Activated T-cell treated with anti-CD3 and anti-CD28 coated beads, Interleukin-2, amount 50 U/mL, for 72 hours (primary cell): ENCODE measurements at regions not wholly inside any gene's neighbourhood (a gene's known extent, or its start where the extent isn't known, plus 50 kb on each side); places are given as distances from the start of the nearest gene placed in this dataset.

Source experiments
- ATAC-seq, 2 donors: fragments of 150-1000 bp; cut with Tn5 transposase; replicated peaks in 1 of 2; 2 replicates each; pipeline ENCODE4 v1.10.0; 2021; ENCODE audit warnings: moderate library complexity in 2 of 2, mild to moderate bottlenecking in 1 of 2
- DNase-seq, 2 donors: peaks; one replicate each; pipeline ENCODE4 v3.0.0; 2021 to 2022; ENCODE audit warnings: mixed read lengths in 1 of 2
- H3K27ac Mint-ChIP-seq: one replicate; pipeline ENCODE4 v1.8.0; 2022; ENCODE audit warnings: mild to moderate bottlenecking, moderate library complexity, mixed read lengths
- H3K27me3 Mint-ChIP-seq: one replicate; pipeline ENCODE4 v1.8.0; 2022; ENCODE audit warnings: low read depth, mixed read lengths
- H3K36me3 Mint-ChIP-seq, 2 donors: one replicate each; pipeline ENCODE4 v1.8.0; 2022; ENCODE audit warnings: mixed read lengths in 2 of 2, mild to moderate bottlenecking in 1 of 2; ENCODE audit not compliant: insufficient read depth in 2 of 2
- H3K4me1 Mint-ChIP-seq: one replicate; pipeline ENCODE4 v1.8.0; 2022; ENCODE audit warnings: low read depth, mixed read lengths
- H3K4me3 Mint-ChIP-seq, 2 donors: one replicate each; pipeline ENCODE4 v1.8.0; 2022; ENCODE audit warnings: mild to moderate bottlenecking in 2 of 2, mixed read lengths in 2 of 2, moderate library complexity in 2 of 2
- H3K9me3 Mint-ChIP-seq, 2 donors: one replicate each; pipeline ENCODE4 v1.8.0; 2022; ENCODE audit warnings: mixed read lengths in 2 of 2

DNA sequence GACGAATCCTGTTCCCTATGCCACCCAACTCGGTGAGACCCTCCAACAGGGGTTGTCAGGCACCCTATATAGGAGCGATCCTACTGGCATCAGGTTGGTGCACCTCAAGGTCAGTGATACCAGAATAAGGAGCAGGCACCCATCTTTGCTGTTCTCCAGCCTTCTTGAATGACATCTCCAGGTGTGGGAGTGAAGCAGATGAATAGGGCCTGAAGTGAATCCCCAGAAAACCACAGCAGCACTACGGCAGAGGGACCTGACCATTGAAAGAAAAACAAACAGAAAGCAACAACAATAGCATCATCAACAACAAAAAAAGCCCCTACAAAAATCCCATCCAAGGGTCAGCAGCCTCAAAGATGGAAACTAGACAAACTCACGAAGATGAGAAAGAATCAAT is 445.2 kb upstream of the ATP2B1 start:
- Mint-ChIP-seq H3K36me3 (no peaks in the 10 kb centered on the region), H3K9me3 (no peaks in the 10 kb centered on the region), H3K27ac (no peak overlapping the region), H3K4me1 (peaks cover 7% of the 10 kb centered on the region), H3K27me3 (no peaks in the 10 kb centered on the region), H3K4me3 (no peak overlapping the region)
- DNase-seq: no peak
- ATAC-seq: no peak

DNA sequence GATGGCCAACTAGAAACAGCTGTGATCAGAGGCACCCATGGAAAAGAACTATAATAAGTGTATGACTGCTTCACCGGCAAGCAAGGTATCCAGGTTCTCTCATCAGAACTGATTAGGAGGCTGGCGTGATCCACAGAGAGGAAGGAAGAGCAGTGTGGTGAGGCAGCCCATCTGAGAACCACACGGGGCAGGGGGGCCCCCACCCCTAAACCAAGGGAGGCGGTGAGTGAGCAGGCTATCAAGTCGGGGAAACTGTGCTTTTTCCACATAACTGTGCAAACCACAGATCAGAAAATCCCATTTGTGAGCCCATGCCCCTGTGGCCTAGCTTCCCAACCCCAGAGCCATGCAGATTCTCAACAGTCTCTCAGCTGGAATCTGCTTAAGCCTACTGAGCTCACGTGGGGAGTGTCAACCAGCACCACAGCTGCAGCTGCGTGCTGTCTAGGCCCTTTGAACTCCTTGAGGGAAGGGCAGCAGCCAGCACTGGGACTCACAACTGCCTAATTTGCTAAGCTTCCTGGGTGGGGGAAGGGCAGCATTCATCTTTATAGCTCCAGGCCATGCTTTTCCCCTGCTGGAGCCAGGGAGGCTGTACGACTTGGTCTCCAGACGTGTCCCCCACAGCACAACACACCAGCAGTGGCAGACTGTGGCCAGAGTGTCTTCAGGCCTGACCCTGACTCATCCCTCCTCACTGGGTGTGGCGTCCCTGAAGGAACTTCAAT is 444.4 kb upstream of the ATP2B1 start:
- no peak for DNase-seq
- Mint-ChIP-seq H3K27me3 (no peaks in the 10 kb centered on the region), H3K27ac (no peak overlapping the region), H3K4me1 (peaks cover 7% of the 10 kb centered on the region), H3K9me3 (peaks cover under 1% of the 10 kb centered on the region in 2 donors), H3K4me3 (no peak overlapping the region), H3K36me3 (no peaks in the 10 kb centered on the region)
- no peak for ATAC-seq

DNA sequence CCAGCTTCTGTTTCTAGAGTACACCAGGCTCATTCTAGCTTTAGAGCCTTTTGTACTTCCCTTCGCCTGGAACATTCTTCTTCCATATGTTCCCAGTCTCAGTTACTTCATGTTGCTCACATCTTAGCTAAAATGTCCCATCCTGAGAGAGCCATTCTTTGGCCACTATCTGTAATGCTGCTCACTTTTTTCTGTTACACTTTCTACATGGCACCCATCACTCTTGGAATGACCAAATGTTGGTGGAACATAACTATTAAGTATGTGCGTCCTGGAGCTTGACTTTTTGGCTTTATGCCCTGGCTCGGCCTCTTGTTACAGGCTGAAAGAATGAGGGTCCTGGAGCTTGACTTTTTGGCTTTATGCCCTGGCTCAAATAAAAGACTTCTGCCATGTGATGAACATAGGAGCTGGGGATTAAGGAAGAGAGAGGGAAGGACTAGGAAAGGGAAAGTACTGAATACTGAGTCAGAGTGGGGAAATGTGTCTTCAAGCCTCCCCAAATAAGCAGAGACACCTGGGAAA is 442.9 kb upstream of the ATP2B1 start:
- Mint-ChIP-seq H3K36me3 (no peaks in the 10 kb centered on the region), H3K4me3 (no peak overlapping the region), H3K27ac (no peak overlapping the region), H3K9me3 (peaks cover 2% of the 10 kb centered on the region in 2 donors), H3K27me3 (no peaks in the 10 kb centered on the region), H3K4me1 (peaks cover 7% of the 10 kb centered on the region)
- DNase-seq: no peak
- ATAC-seq: no peak

DNA sequence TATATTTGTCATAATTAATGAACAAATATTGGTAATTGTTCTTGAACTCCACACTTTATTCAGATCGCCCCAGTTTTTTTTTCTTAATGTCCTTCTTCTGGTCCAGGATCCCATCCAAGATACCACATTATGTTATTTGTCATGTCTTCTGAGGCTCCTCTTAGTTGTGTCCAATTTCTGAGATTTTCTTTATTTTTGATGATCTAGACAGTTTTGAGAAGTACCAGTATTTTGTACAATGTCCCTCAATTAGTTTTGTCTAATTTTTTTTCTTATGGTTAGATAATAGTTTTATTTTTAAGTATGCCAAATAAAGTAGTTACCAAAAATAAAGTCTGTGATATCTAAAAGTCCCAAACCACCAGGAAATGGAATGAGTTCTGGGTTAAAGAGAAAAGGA is 440.8 kb upstream of the ATP2B1 start:
- Mint-ChIP-seq H3K27ac (no peak overlapping the region), H3K4me3 (no peak overlapping the region), H3K36me3 (no peaks in the 10 kb centered on the region), H3K9me3 (peaks cover 2 to 3% of the 10 kb centered on the region in 2 donors), H3K27me3 (no peaks in the 10 kb centered on the region), H3K4me1 (peaks cover 7% of the 10 kb centered on the region)
- no peak for DNase-seq
- ATAC-seq: no peak

DNA sequence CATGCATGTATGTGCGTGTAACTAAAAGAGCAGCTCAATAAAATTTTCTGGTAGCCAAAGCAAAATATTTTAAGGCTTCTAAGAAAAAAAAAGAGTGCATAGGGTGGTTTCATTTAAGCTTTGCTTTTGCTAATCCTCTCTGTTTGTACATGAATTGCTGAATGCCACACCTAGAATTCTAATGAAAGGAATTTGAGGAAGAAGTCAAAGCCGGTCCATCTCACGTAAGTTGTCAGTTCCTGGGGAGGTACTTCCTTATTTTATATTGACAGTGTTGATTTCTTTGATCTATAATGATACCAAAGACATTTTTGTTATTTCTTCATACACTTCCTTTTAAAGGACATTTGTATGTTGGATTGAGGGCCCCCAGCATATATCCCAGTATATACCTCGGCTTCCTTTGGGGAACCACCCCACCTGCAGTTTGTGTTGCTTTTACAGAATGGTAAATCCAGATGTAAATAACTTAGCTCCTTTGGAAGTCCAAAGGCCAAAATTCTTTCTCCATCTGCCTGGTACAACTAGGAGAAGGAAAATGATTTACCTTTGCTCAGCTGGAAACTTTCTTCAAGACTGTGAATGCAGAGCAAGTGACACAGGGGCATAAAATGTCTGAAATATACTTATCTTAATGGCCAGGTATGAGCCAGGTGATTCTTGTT is 420.9 kb upstream of the ATP2B1 start:
- ATAC-seq: no peak
- H3K27ac Mint-ChIP-seq: no peak overlapping the region
- H3K4me3 Mint-ChIP-seq: no peak overlapping the region
- H3K27me3 Mint-ChIP-seq: peaks cover 7% of the 10 kb centered on the region
- H3K36me3 Mint-ChIP-seq: no peaks in the 10 kb centered on the region
- no peak for DNase-seq
- H3K9me3 Mint-ChIP-seq: no peaks in the 10 kb centered on the region
- no peaks in the 10 kb centered on the region for H3K4me1 Mint-ChIP-seq

DNA sequence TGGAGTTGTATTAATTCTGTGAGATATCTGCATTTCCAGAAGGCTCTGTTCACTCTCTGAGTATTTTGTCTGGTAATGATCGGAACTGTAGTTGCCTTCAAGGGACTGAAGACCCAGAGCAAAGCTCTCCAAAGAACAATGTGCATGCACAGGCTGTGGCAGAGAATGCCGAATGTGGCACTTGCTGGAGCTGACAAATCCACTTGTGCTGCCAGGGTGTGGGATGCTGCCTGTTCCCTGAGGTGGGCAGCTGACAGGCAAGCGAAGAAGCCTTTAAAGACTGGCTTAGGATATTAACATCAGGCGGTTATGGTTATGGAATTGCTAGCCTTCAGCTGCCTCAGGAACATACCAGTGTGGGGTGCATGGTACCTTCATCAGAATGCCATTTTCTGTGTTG is 419.9 kb upstream of the ATP2B1 start:
- peaks cover 7% of the 10 kb centered on the region for H3K27me3 Mint-ChIP-seq
- no peaks in the 10 kb centered on the region for H3K9me3 Mint-ChIP-seq
- no peaks in the 10 kb centered on the region for H3K4me1 Mint-ChIP-seq
- DNase-seq: no peak
- ATAC-seq: no peak
- H3K36me3 Mint-ChIP-seq: no peaks in the 10 kb centered on the region
- H3K27ac Mint-ChIP-seq: no peak overlapping the region
- no peak overlapping the region for H3K4me3 Mint-ChIP-seq

DNA sequence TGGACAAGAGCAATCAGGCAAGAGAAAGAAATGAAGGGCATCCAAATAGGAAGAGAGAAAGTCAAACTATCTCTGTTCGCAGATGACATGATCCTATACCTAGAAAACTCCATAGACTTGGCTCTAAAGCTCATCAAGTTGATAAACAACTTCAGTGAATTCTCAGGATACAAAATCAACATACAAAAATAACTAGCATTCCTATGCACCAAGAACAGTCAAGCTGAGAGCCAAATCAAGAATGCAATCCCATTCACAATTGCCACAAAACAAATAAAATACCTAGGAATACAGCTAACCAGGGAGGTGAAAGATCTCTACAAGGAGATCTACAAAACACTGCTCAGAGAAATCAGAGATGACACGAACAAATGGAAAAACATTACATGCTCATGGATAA is 417.5 kb upstream of the ATP2B1 start:
- DNase-seq (no peak), ATAC-seq (no peak)
- Mint-ChIP-seq H3K4me1 (no peaks in the 10 kb centered on the region), H3K4me3 (no peak overlapping the region), H3K27me3 (peaks cover 7% of the 10 kb centered on the region), H3K9me3 (peaks cover 3 to 5% of the 10 kb centered on the region in 2 donors), H3K27ac (no peak overlapping the region), H3K36me3 (peaks cover 2 to 4% of the 10 kb centered on the region in 2 donors)

DNA sequence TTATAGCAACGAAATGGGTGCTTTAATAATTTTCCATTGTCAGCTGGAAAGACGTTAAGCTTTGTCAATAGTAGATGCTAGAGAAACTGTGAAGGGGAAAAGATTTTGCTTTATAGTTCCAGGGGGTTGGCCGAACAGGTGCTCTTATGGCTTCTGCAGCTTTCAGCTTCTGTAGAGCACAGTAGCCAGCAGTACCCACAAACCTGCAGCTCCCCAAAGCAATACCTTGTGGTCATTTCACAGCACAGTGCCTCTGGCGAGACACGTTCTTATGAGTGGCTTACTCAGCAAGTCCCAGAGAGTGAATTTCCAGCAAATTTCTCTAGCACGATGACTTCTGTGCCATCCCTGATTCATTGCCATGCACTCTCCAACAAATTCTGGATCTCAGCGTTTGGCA is 416.3 kb upstream of the ATP2B1 start:
- Mint-ChIP-seq H3K9me3 (peaks cover 7 to 8% of the 10 kb centered on the region in 2 donors), H3K4me3 (no peak overlapping the region), H3K27me3 (peaks cover 7% of the 10 kb centered on the region), H3K36me3 (peaks cover 6 to 14% of the 10 kb centered on the region in 2 donors), H3K4me1 (no peaks in the 10 kb centered on the region), H3K27ac (no peak overlapping the region)
- no peak for DNase-seq
- ATAC-seq: no peak

DNA sequence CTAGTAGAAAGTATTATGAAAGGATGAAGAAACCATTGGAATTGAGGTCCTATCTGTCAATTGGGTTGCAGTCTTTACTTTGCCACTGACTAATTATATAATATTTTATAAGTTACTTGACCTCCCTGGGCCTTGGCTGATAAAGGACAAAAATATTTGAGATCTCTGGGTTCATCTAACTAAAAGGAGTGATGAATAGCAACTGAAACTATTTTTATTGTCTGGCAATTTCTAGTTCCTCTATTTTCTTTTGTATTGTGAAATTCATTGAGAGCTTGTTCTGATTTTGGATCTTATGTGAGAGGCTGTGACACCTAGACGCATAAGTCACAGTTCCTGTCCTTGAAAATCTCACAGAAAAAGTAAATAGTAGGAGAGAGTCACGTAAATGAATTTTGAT is 415.7 kb upstream of the ATP2B1 start:
- no peak for DNase-seq
- Mint-ChIP-seq H3K4me1 (no peaks in the 10 kb centered on the region), H3K27ac (no peak overlapping the region), H3K27me3 (peaks cover 7% of the 10 kb centered on the region), H3K4me3 (no peak overlapping the region), H3K9me3 (peaks cover 10 to 11% of the 10 kb centered on the region in 2 donors), H3K36me3 (peaks cover 7 to 16% of the 10 kb centered on the region in 2 donors)
- ATAC-seq: no peak

DNA sequence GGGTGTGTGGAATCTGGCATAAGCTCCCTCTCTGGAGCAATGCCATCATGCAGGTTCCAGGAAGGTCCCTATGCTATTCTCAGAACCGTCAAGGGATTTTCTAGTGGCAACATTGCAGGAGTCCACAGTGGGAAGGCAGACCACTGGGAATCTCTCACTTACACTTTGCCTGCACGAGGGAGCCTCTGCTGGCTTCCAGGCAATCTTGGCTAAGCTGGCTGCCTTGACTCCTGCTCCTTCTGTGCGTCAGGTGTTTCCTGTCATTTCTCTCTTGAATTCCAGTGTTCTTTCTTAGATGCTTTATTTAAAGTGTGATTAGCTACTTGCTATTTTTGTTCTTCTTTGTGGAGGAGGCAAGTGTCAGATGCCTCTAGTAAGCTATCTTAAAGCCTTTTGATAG is 414.0 kb upstream of the ATP2B1 start:
- Mint-ChIP-seq H3K27ac (no peak overlapping the region), H3K9me3 (peaks cover 12 to 16% of the 10 kb centered on the region in 2 donors), H3K4me1 (no peaks in the 10 kb centered on the region), H3K4me3 (no peak overlapping the region), H3K27me3 (peaks cover 7% of the 10 kb centered on the region), H3K36me3 (peaks cover 9 to 17% of the 10 kb centered on the region in 2 donors)
- ATAC-seq: no peak
- DNase-seq: no peak

DNA sequence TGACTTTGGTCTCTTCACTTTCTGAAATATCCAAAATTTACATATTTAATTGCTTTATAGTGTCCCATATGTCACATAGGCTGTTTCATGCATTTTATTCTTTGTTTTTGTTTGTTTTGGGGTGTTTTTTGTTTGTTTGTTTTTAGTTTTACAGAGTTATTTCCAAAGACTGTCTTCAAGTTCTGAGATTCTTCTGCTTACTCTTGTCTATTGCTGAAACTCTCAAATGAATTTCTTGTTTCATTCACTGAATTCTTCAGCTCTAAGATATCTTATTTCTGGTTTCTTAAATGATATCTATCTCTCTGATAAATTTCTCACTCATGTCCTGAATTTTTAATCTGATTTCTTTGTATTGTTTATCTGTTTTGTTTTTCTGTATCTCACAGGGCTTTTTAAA is 412.0 kb upstream of the ATP2B1 start:
- Mint-ChIP-seq H3K36me3 (peaks cover 9 to 17% of the 10 kb centered on the region in 2 donors), H3K27me3 (peaks cover 4% of the 10 kb centered on the region), H3K4me3 (no peak overlapping the region), H3K9me3 (peaks cover 12 to 16% of the 10 kb centered on the region in 2 donors), H3K27ac (no peak overlapping the region), H3K4me1 (no peaks in the 10 kb centered on the region)
- ATAC-seq (no peak), DNase-seq (no peak)

DNA sequence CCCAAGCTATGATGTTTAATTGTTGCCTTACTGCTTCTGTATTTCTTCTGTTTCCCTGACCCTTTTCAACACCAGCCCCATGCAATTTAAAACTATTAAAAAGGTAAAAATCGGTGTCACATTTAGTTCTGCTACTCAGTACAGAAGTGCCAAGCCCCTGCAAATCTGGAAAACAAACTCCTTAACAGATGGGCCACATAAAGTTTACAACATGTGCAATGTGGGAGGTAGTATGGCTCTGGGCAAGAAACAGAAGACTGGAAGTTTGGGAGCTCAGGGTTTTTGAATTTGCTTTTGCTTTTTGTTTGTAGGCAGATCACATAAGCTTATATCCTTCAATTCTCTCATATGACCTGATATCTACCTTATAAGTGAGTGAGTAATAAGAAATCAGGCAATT is 404.0 kb upstream of the ATP2B1 start:
- no peaks in the 10 kb centered on the region for H3K27me3 Mint-ChIP-seq
- no peak overlapping the region for H3K4me3 Mint-ChIP-seq
- H3K27ac Mint-ChIP-seq: no peak overlapping the region
- H3K4me1 Mint-ChIP-seq: no peaks in the 10 kb centered on the region
- H3K9me3 Mint-ChIP-seq: no peaks in the 10 kb centered on the region
- no peaks in the 10 kb centered on the region for H3K36me3 Mint-ChIP-seq
- ATAC-seq (no peak), DNase-seq (no peak)

DNA sequence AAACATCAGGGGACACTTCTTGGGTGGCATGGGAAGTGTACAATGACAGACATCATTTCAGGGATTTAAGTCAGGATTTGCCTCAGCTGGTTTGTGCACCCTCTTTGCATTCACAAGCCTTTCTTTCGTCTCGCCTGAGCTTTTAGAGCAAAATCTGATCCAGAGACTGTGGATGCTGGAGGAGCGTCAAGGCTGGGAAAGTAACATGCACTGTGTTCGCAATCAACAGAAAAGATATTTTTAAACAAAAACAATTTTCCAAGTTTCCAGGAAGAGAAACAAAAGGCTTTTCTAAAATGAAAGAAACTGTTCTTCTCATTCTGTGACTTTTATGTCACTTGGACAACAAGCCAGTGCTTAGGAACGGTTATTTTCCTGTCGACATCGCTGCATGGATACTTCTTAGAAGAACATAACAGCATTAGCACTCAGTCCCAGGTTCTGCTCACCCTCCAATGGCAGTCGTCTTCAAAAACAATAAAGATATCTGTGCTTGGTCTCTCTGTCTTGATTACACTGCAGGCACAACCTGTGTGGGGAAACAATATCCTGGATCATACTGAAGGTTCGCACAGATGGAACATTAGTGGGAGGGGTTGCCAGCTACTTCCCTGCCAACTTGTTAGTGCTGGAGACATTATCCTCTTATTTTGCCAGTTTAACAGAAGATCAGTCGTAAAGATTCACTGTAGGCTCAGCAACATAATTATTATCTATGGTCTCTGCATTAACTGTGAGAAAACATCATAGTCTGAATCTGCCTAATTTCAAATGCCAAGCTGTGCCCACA is 403.3 kb upstream of the ATP2B1 start:
- H3K27me3 Mint-ChIP-seq: no peaks in the 10 kb centered on the region

More for the DNA sequence above, 403.3 kb upstream of the ATP2B1 start:
- Mint-ChIP-seq H3K4me1 (no peaks in the 10 kb centered on the region), H3K36me3 (no peaks in the 10 kb centered on the region), H3K9me3 (no peaks in the 10 kb centered on the region), H3K4me3 (no peak overlapping the region), H3K27ac (no peak overlapping the region)
- DNase-seq (no peak), ATAC-seq (no peak)
